ES-I3 (cell line): ENCODE measurements at regions not wholly inside any gene's neighbourhood (a gene's known extent, or its start where the extent isn't known, plus 50 kb on each side); places are given as distances from the start of the nearest gene placed in this dataset.

Source experiments
- H3K36me3 ChIP-seq: 2 replicates; pipeline ENCODE4 v1.6.1; 2013; ENCODE audit warnings: mild to moderate bottlenecking, low read length, control low read depth, moderate library complexity; ENCODE audit not compliant: insufficient read depth
- H3K4me1 ChIP-seq: 2 replicates; pipeline ENCODE4 v1.6.1; 2013; ENCODE audit warnings: mild to moderate bottlenecking, control low read depth, low read length; ENCODE audit not compliant: insufficient read depth
- H3K9ac ChIP-seq: 2 replicates; pipeline ENCODE4 v1.6.1; 2013; ENCODE audit warnings: low read depth, mild to moderate bottlenecking, low read length, moderate library complexity
- H3K9me3 ChIP-seq: 2 replicates; pipeline ENCODE4 v1.6.1; 2013; ENCODE audit warnings: mild to moderate bottlenecking, low read length, moderate library complexity; ENCODE audit not compliant: control insufficient read depth, insufficient read depth

DNA sequence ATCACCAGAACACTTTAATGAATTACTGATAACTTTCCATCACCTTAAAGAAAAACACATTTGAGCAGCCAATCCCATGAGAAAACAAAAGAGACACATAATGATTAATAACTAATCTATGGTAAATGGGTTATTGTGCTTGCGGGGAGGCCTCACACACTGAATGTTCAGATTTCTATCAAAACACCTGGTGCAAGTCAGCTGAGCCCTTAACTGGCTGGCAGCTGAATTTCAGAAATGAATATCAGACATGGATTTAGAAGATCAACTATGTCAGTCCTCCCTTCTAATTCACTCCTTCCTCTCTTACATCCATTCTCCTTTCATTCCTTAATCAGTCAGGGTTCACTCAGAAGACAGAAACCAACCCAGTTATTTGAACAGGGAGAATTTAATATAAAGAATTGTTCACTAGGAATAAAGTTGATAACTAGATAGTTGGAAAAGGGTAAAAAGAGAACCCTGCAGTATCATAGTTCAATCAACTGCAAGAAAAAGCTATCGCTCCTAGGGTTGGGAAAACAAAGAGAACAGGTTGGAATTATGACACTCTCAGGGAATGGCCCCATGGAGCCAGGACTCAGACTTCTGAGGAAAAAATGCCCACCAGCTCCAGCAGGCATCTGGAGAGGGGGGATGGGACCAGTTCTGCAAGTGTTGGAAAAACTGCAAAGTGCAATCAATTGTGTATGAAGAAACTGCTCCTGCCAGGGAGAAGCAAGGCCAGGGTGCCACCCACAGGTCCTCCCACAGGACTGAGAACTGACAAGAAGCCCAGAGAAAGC lies 577.1 kb upstream of the CDH5 start:
- Histone ChIP-seq H3K36me3 (no peaks in the 10 kb centered on the region), H3K9ac (no peak overlapping the region)

DNA sequence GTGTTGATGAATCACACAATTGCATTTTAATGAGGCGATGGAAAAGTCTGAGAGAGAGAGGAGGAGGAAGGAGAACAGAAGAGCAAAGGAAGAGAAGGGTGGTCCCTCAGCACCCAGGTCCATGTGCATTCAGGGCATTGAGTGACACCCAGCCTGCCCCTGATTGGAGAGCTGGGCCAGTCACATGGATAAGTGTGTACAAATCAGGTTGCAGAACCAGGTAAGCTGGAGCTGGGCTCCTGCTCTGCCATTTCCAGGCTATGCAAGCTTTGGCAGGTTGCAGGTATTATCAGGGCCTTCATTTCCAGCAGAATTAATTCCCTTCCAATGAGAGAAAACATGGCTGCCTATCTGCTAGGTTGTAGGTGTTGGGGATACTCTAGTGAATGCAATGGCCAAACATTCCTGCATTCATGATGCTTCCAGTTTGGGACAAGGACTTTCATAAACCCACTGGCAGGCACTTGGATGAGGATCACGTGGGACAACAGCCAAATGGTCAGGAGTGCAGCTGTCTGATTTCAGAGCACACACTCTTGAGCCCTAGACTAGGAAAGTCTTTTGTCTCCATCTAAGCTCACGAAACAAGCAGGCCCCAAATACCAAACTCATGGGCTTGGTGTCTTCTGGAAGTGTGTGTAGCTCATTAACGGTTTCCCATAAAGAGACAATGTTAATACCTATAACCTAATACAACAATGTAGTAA lies 577.9 kb upstream of the CDH5 start:
- Histone ChIP-seq H3K9me3 (no peaks in the 10 kb centered on the region), H3K9ac (no peak overlapping the region), H3K36me3 (no peaks in the 10 kb centered on the region), H3K4me1 (no peaks in the 10 kb centered on the region)

More for the DNA sequence above, 577.1 kb upstream of the CDH5 start:
- Histone ChIP-seq H3K4me1 (no peaks in the 10 kb centered on the region), H3K9me3 (no peaks in the 10 kb centered on the region)

DNA sequence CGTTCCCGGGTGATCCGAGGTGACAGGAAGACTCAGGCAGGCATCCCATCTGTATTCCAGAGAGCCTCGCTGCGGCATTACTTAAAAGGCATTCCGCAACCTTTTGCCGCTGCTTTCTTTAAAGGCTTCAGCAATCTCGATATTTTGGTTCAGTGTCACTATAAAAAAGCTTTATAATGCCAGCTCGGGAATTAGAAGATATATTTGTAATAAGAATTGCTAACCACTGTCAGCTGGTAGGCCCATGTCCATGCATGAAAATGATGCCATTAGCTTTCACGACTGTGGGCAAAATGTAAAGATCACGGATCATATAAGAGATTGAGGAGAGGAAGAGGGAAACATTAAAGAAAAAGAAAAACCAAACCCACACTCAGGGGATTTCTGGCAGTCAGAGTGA lies 578.6 kb upstream of the CDH5 start:
- no peaks in the 10 kb centered on the region for H3K4me1 ChIP-seq
- H3K9me3 ChIP-seq: no peaks in the 10 kb centered on the region
- H3K36me3 ChIP-seq: no peaks in the 10 kb centered on the region
- no peak overlapping the region for H3K9ac ChIP-seq

GRCh38 chr16:65786916-65787315 lies 579.6 kb upstream of the CDH5 start:
- H3K36me3 ChIP-seq: no peaks in the 10 kb centered on the region
- no peaks in the 10 kb centered on the region for H3K4me1 ChIP-seq
- H3K9ac ChIP-seq: no peak overlapping the region
- H3K9me3 ChIP-seq: no peaks in the 10 kb centered on the region

DNA sequence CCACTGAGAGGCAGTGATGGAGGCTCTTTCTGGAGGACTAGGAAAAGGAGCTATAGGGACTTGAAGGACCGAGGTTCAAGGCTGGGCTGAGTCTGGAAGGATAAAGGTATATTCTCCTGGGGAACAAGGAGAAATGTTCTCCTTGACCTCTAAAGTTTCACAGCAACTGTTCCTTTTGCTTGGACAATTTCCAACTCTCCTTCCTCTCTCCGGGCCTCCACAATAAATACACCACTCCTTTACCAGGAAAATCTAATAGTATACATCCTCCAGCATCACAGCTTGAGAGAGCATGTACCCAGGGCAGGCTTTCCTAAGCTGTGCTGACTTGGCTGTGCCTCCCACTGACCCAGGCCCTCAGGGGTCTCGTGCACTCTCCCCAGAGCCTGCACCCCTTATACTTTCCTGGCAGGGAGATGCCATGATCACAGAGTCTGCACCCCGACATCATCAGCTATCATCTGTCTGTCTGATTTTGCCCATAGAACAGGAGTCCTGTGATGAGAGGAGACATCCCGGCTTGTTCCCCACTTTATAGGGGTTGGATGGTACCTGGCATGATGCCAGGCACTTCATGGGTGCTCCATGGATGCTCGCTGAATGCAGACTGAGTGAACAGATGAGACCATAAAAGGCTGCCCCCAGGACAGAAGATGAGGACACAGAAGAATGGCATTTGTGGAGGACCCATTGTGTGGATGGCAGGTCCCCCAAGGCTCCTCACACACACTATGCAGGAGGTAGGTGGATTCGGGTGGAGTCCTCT lies 582.6 kb upstream of the CDH5 start:
- Histone ChIP-seq H3K9ac (no peak overlapping the region), H3K9me3 (no peaks in the 10 kb centered on the region), H3K36me3 (no peaks in the 10 kb centered on the region), H3K4me1 (no peaks in the 10 kb centered on the region)

- H3K36me3 ChIP-seq: no peaks in the 10 kb centered on the region
- no peaks in the 10 kb centered on the region for H3K9me3 ChIP-seq
- H3K9ac ChIP-seq: no peak overlapping the region
- H3K4me1 ChIP-seq: no peaks in the 10 kb centered on the region
Measured at GRCh38 chr16:65782611-65783600, 583.6 kb upstream of the CDH5 start.

DNA sequence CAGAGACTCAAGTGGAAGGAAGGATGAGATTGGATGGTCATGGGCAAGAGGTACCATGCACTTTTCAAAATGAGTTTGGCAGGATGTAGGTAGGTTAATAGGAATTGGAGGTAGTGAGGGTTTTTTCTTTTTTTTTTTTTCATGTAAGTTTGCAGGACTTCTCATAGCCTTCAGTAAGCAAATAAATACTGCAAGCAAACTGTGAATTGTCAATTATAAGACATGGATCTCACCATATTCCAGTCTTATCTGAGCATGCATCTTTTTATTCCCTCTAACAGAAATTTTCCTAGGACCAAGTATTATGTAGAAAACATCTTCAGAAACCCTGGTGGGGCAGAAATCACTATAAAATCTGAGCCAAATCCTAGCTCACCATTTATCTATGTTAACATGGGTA lies 584.6 kb upstream of the CDH5 start:
- no peaks in the 10 kb centered on the region for H3K4me1 ChIP-seq
- H3K36me3 ChIP-seq: no peaks in the 10 kb centered on the region
- no peaks in the 10 kb centered on the region for H3K9me3 ChIP-seq
- no peak overlapping the region for H3K9ac ChIP-seq

DNA sequence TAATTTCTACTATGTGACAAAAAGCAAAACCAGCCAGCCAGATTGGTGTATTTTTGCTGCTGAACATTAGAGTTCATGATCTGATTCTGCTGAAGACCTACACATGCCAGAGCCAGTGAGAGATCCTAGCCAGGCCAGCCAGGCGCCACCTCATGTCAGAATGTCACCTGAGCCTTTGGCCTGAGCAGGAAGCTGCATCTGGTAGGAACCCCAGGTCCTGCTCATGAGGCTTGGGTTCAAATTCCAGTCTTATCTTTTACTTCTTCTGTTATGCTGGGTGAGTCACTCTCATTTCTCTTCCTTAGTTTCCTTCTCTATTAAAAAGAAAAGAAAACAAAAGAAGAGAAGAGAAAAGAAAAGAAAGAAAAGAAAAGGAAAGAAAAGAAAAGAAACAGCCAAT lies 585.1 kb upstream of the CDH5 start:
- H3K4me1 ChIP-seq: no peaks in the 10 kb centered on the region
- H3K9ac ChIP-seq: no peak overlapping the region
- no peaks in the 10 kb centered on the region for H3K36me3 ChIP-seq
- H3K9me3 ChIP-seq: no peaks in the 10 kb centered on the region

GRCh38 chr16:65779201-65779600 lies 587.3 kb upstream of the CDH5 start:
- no peak overlapping the region for H3K9ac ChIP-seq
- no peaks in the 10 kb centered on the region for H3K9me3 ChIP-seq
- no peaks in the 10 kb centered on the region for H3K4me1 ChIP-seq
- H3K36me3 ChIP-seq: no peaks in the 10 kb centered on the region

DNA sequence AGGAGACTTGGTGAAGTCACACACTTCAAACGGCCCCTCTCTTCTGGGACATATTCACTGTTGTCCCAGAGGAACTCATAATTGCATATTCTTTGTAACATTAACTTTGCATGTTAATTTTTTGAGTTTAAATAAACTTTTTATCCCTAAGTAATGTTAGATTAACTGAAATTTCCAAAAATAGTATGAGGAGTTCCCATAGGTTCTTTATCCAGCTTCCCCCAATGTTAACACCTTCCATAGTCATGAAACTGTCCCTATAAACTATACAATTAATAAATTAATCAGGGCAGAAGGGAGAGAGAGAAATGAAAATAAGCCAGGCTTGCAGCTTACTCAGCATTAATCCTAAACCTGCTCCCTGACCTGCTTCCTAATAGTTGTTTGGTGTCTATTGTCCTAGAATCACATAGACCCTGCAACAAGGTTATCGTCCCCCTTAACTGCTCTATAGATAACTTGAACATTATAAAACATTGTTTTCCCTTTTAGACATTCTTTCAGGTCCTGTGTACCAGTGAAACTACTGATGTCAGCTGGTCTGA lies 589.8 kb upstream of the CDH5 start:
- Histone ChIP-seq H3K4me1 (peaks cover 16% of the 10 kb centered on the region), H3K9me3 (peaks cover 2% of the 10 kb centered on the region; the same call in 1 of the 2 replicates), H3K9ac (no peak overlapping the region), H3K36me3 (no peaks in the 10 kb centered on the region)

- H3K9me3 ChIP-seq: peaks cover 11% of the 10 kb centered on the region
- H3K9ac ChIP-seq: no peak overlapping the region
- peaks cover 21% of the 10 kb centered on the region for H3K4me1 ChIP-seq
- H3K36me3 ChIP-seq: no peaks in the 10 kb centered on the region
Measured at GRCh38 chr16:65775829-65776228, 590.7 kb upstream of the CDH5 start.

DNA sequence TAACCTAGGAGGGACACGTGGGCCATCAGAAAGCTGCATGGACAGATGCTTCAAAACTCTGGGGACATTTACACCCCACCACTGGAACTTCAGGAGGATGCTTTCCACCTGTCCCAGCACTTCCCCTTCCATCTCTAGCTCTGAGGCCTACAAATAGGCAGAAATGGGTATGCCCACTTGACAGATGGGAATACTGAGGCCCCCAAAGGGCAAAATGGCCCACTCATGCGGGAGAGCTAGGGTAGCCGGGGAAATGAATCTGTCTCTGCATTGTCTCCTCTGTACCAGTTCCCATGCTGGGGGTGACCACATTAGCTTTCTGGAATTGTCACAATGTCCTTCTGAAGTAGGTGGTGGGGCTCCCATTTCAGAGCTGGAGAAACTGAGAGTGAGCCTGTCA lies 592.1 kb upstream of the CDH5 start:
- Histone ChIP-seq H3K36me3 (peaks cover 3% of the 10 kb centered on the region; the same call in 1 of the 2 replicates), H3K9ac (no peak overlapping the region), H3K9me3 (peaks cover 25% of the 10 kb centered on the region), H3K4me1 (peaks cover 21% of the 10 kb centered on the region)

- Histone ChIP-seq H3K4me1 (peaks cover 21% of the 10 kb centered on the region), H3K9me3 (peaks cover 35% of the 10 kb centered on the region), H3K9ac (no peak overlapping the region; the same call in 1 of the 2 replicates), H3K36me3 (peaks cover 3% of the 10 kb centered on the region; the same call in 1 of the 2 replicates)
Measured at GRCh38 chr16:65773301-65773874, 593.1 kb upstream of the CDH5 start.
